GM12878 (cell line): ENCODE measurements at regions not wholly inside any gene's neighbourhood (a gene's known extent, or its start where the extent isn't known, plus 50 kb on each side); places are given as distances from the start of the nearest gene placed in this dataset.

Experiments used
- ATAC-seq: fragments of 200-7000 bp; cut with Tn5 transposase; 3 replicates; pipeline ENCODE4 v1.9.1; 2020; ENCODE audit warnings: mild to moderate bottlenecking, moderate library complexity
- BruUV-seq: library from RNA; stranded (reverse); fragments of 400-500 nt; replicated peaks from 2 replicates; lab custom pipeline; 2021; lab: Mats Ljungman, UMichigan
- CTCF ChIA-PET: fragments of 300-600 bp; sonication (Branson Sonifier 250); formaldehyde crosslinking; extraction: SDS; loops from one replicate; lab custom pipeline; 2021; ENCODE audit warnings: inconsistent platforms; lab: Yijun Ruan, JAX
- POLR2A ChIA-PET: fragments of 350-600 bp; formaldehyde crosslinking; extraction: SDS; loops from one replicate; lab custom pipeline; 2021; ENCODE audit warnings: inconsistent platforms; lab: Charles Lee
- RAD21 ChIA-PET: fragments of 300-600 bp; sonication (Branson Sonifier 250); formaldehyde crosslinking; loops from one replicate; lab custom pipeline; 2023; ENCODE audit warnings: antibody characterized with exemption; ENCODE audit not compliant: unreplicated experiment; lab: Charles Lee
- SMC1A ChIA-PET: fragments of 300-600 bp; sonication (Branson Sonifier 250); formaldehyde crosslinking; loops from one replicate; lab custom pipeline; 2023; ENCODE audit not compliant: unreplicated experiment, uncharacterized antibody; lab: Charles Lee
- DNase-seq: peaks from one replicate; pipeline ENCODE4 v3.0.0-alpha.2; 2011; ENCODE audit warnings: low read depth, low spot score
- FAIRE-seq: peaks from 3 replicates; lab custom pipeline; 2011; peaks lifted over from hg19 to GRCh38; lab: Jason Lieb, UNC
- H2AFZ ChIP-seq: 2 replicates; pipeline ENCODE4 v1.6.0; 2011; ENCODE audit warnings: low read depth, low read length, control low read depth; ENCODE audit not compliant: control insufficient read depth
- H3K27ac ChIP-seq: 2 replicates; pipeline ENCODE4 v1.5.1; 2011; ENCODE audit warnings: control low read depth; ENCODE audit not compliant: control insufficient read depth, insufficient read depth
- H3K27me3 ChIP-seq, 2 experiments: replicated peaks in 1 of 2; 2 replicates each; pipeline versions ENCODE4 v1.6.0 to v1.6.1; 2011; ENCODE audit warnings: low read length in 1 of 2; ENCODE audit not compliant: control insufficient read depth in 2 of 2, insufficient read depth in 2 of 2
- H3K36me3 ChIP-seq, 2 experiments: 2 replicates each; pipeline ENCODE4 v1.5.1; 2011; ENCODE audit warnings: low read length in 1 of 2; ENCODE audit not compliant: control insufficient read depth in 2 of 2, insufficient read depth in 2 of 2
- H3K4me1 ChIP-seq: 2 replicates; pipeline ENCODE4 v1.6.1; 2011; ENCODE audit warnings: mild to moderate bottlenecking, low read length, moderate library complexity, mixed read lengths; ENCODE audit not compliant: control insufficient read depth, insufficient read depth
- H3K4me2 ChIP-seq: 2 replicates; pipeline ENCODE4 v1.6.0; 2011; ENCODE audit warnings: control low read depth; ENCODE audit not compliant: control insufficient read depth, insufficient read depth
- H3K4me3 ChIP-seq: fragments of 200-600 bp; sonication (generic); 2 replicates; pipeline ENCODE4 v1.5.1; 2016
- H3K79me2 ChIP-seq: 2 replicates; pipeline ENCODE4 v1.6.0; 2011; ENCODE audit warnings: low read length; ENCODE audit not compliant: control insufficient read depth, insufficient read depth
- H3K9ac ChIP-seq: 2 replicates; pipeline ENCODE4 v1.8.0; 2011; ENCODE audit warnings: low read length, control low read depth, mixed read lengths; ENCODE audit not compliant: control insufficient read depth, insufficient read depth
- H3K9me3 ChIP-seq: replicated peaks from 3 replicates; pipeline ENCODE4 v1.5.1; 2011; ENCODE audit warnings: mild to moderate bottlenecking, low read length; ENCODE audit not compliant: control insufficient read depth, insufficient read depth
- H4K20me1 ChIP-seq: 2 replicates; pipeline ENCODE4 v1.6.0; 2011; ENCODE audit not compliant: control insufficient read depth, insufficient read depth
- ATF7 ChIP-seq: fragments of 450-650 bp; IDR thresholded peaks from 2 replicates; pipeline ENCODE4 v1.6.1; 2016; ENCODE audit warnings: low read depth, mild to moderate bottlenecking
- FOS ChIP-seq: IDR thresholded peaks from 3 replicates; pipeline ENCODE4 v1.6.1; 2011; ENCODE audit warnings: borderline replicate concordance; ENCODE audit not compliant: insufficient read length; ENCODE audit errors: extremely low read depth
- HCFC1 ChIP-seq: fragments of 150-350 bp; IDR thresholded peaks from 2 replicates; pipeline ENCODE4 v1.6.1; 2014; ENCODE audit warnings: low read length
- JUND ChIP-seq: IDR thresholded peaks from 2 replicates; pipeline ENCODE4 v1.6.1; 2012; ENCODE audit warnings: low read depth, mild to moderate bottlenecking, low read length, improper control_type of control experiment, moderate library complexity
- NFYA ChIP-seq: IDR thresholded peaks from 2 replicates; pipeline ENCODE4 v1.6.1; 2011; ENCODE audit warnings: low read depth, mild to moderate bottlenecking, low read length, improper control_type of control experiment, borderline replicate concordance
- PAX5 ChIP-seq: IDR thresholded peaks from 2 replicates; pipeline ENCODE4 v1.6.1; 2011; ENCODE audit warnings: low read depth, low read length, borderline replicate concordance
- POLR2AphosphoS5 ChIP-seq: IDR thresholded peaks from 2 replicates; pipeline ENCODE4 v1.6.1; 2011; ENCODE audit warnings: mild to moderate bottlenecking, low read length, inconsistent platforms
- RBBP5 ChIP-seq: fragments of 200-600 bp; sonication (generic); conservative IDR thresholded peaks from 2 replicates; pipeline ENCODE4 v1.6.1; 2016
- SIN3A ChIP-seq: IDR thresholded peaks from 2 replicates; pipeline ENCODE4 v1.6.1; 2012; ENCODE audit warnings: low read depth, low read length, improper control_type of control experiment
- SUPT20H ChIP-seq: IDR thresholded peaks from 2 replicates; pipeline ENCODE4 v1.6.1; 2011; ENCODE audit warnings: low read depth, mild to moderate bottlenecking, low read length, moderate library complexity, borderline replicate concordance; ENCODE audit not compliant: control insufficient read depth
- TARDBP ChIP-seq: IDR thresholded peaks from 2 replicates; pipeline ENCODE4 v1.6.1; 2016; ENCODE audit warnings: borderline replicate concordance
- ZNF24 ChIP-seq: fragments of 450-650 bp; IDR thresholded peaks from 2 replicates; pipeline ENCODE4 v1.6.1; 2017; ENCODE audit warnings: antibody characterized with exemption, mild to moderate bottlenecking
- ZNF622 ChIP-seq: fragments of 450-650 bp; IDR thresholded peaks from 2 replicates; pipeline ENCODE4 v1.6.1; 2017; ENCODE audit warnings: mild to moderate bottlenecking, inconsistent platforms
- WGBS: methylation state at CpG from one replicate; pipeline ENCODE4 v1.1.6; 2016; ENCODE audit warnings: low lambda C conversion rate; ENCODE audit not compliant: insufficient replicate concordance, insufficient coverage; ENCODE audit errors: missing lambda C conversion rate; 5-methylcytosine and 5-hydroxymethylcytosine counted together
- in situ Hi-C: fragments of 300-500 bp; cut with MboI; formaldehyde crosslinking; loops from 9 replicates; pipeline ENCODE4 v1.14.3; 2018; ENCODE audit warnings: mixed read lengths
- intact Hi-C: fragments of 100-400 bp; cut with micrococcal nuclease; formaldehyde crosslinking; loops from one replicate; pipeline ENCODE4 v1.14.2; 2022; ENCODE audit not compliant: unreplicated experiment
- TF ChIP-seq, protein P1 (sequence below): IDR thresholded peaks from 2 replicates; pipeline ENCODE4 v1.6.1; 2012; ENCODE audit warnings: low read depth, low read length, improper control_type of control experiment
- TF ChIP-seq, protein P2 (sequence below): IDR thresholded peaks from 2 replicates; pipeline ENCODE4 v1.6.1; 2011; ENCODE audit warnings: low read depth, mild to moderate bottlenecking, low read length, moderate library complexity, borderline replicate concordance; ENCODE audit errors: extremely low read depth
- TF ChIP-seq, protein P3 (sequence below): fragments of 150-350 bp; IDR thresholded peaks from 2 replicates; pipeline ENCODE4 v1.6.1; 2014; ENCODE audit warnings: mild to moderate bottlenecking, low read depth, low read length

DNA sequence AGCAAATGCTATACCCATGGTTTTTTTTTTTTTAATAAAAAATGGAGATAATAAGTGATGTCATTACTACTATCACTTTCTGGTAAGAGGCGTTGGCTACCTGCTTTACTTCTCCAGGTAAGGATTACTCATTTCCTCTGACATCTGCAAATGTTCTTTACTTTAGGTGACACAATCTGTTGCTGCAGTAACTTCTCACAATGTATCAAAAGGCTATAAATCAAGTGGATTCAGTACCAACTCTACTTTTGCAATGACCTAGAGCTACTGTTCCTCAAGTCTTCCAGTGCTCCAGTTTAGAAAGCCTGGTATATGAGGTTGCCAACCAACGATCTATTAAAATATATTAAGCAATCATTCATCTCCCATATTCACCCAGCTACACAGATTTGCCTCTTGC lies 129.1 kb downstream of the PLK2 start:
- intact Hi-C loops (no loop called here), in situ Hi-C loops (no loop called here)
- no peaks in the 10 kb centered on the region for H4K20me1 ChIP-seq
- TF ChIP-seq ATF7 (no peak), TARDBP (no peak), ZNF24 (no peak)
- TF ChIP-seq, protein P1, sequence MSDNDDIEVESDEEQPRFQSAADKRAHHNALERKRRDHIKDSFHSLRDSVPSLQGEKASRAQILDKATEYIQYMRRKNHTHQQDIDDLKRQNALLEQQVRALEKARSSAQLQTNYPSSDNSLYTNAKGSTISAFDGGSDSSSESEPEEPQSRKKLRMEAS, result no peak
- TF ChIP-seq, all 136 proteins: peak for 0
- H3K27ac ChIP-seq, result no peak overlapping the region
- POLR2A ChIA-PET, result no interaction called here
- SMC1A ChIA-PET, result no interaction called here
- H3K4me2 ChIP-seq, result no peak overlapping the region
- no peak overlapping the region for H3K9ac ChIP-seq
- DNase-seq (no peak), FAIRE-seq (no peak), ATAC-seq (no peak)
- CTCF ChIA-PET, result no interaction called here
- no peaks in the 10 kb centered on the region for H3K27me3 ChIP-seq
- no peak overlapping the region for H2AFZ ChIP-seq
- no peak overlapping the region for H3K4me3 ChIP-seq
- no TSS peak for BruUV-seq
- no peaks in the 10 kb centered on the region for H3K9me3 ChIP-seq
- 16% methylated on average over 2 of the region's 2 CpGs for WGBS
- no peaks in the 10 kb centered on the region for H3K4me1 ChIP-seq
- H3K36me3 ChIP-seq, result no peaks in the 10 kb centered on the region
- no peaks in the 10 kb centered on the region for H3K79me2 ChIP-seq
- RAD21 ChIA-PET, result no interaction called here

DNA sequence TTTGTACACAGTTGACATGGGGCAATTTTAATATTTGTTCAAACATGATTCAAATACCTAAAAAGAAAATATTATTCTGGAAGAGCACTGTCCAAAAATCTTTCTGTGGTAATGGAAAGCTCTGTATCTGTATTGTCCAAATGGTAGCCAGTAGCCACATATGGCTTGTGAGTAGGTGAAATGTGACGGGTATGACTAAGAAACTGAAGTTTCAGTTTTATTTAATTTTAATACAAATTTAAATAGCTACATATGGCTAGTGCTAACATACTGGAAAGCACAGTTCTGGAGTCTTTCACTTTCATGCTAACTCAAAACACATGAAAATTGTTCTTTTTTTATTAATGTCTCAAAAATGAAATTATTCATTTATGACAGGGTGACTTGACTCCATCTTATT lies 132.6 kb downstream of the PLK2 start:
- FAIRE-seq (no peak), ATAC-seq (peak; percentile 48; the same call in 2 of the 3 replicates), DNase-seq (no peak)
- no peaks in the 10 kb centered on the region for H3K27me3 ChIP-seq
- POLR2A ChIA-PET, result no interaction called here
- H3K27ac ChIP-seq, result no peak overlapping the region
- in situ Hi-C loops, result no loop called here
- intact Hi-C loops, result no loop called here
- RAD21 ChIA-PET, result no interaction called here
- CTCF ChIA-PET, result interaction anchor here (0.8 kb wide), 1 partner anchor 38 kb away, joined by 3 read pairs; no protein-coding TSS in a partner anchor
- WGBS, result 0% methylated on average over 1 of the region's 1 CpG
- no TSS peak for BruUV-seq
- no peaks in the 10 kb centered on the region for H3K36me3 ChIP-seq
- H3K4me1 ChIP-seq, result no peaks in the 10 kb centered on the region
- no peak overlapping the region for H2AFZ ChIP-seq
- no peak overlapping the region for H3K4me3 ChIP-seq
- no peaks in the 10 kb centered on the region for H4K20me1 ChIP-seq
- SMC1A ChIA-PET, result no interaction called here
- no peaks in the 10 kb centered on the region for H3K79me2 ChIP-seq
- H3K9me3 ChIP-seq, result no peaks in the 10 kb centered on the region
- no peak overlapping the region for H3K4me2 ChIP-seq
- no peak overlapping the region for H3K9ac ChIP-seq
- no peak for TF ChIP-seq PAX5
- TF ChIP-seq, protein P2, sequence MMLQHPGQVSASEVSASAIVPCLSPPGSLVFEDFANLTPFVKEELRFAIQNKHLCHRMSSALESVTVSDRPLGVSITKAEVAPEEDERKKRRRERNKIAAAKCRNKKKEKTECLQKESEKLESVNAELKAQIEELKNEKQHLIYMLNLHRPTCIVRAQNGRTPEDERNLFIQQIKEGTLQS, result no peak
- TF ChIP-seq RBBP5, result no peak
- no peak for TF ChIP-seq POLR2AphosphoS5
- no peak for TF ChIP-seq SIN3A
- TF ChIP-seq JUND, result no peak
- TF ChIP-seq NFYA, result no peak
- no peak for TF ChIP-seq SUPT20H
- TF ChIP-seq, protein P3, sequence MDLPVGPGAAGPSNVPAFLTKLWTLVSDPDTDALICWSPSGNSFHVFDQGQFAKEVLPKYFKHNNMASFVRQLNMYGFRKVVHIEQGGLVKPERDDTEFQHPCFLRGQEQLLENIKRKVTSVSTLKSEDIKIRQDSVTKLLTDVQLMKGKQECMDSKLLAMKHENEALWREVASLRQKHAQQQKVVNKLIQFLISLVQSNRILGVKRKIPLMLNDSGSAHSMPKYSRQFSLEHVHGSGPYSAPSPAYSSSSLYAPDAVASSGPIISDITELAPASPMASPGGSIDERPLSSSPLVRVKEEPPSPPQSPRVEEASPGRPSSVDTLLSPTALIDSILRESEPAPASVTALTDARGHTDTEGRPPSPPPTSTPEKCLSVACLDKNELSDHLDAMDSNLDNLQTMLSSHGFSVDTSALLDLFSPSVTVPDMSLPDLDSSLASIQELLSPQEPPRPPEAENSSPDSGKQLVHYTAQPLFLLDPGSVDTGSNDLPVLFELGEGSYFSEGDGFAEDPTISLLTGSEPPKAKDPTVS, result no peak
- TF ChIP-seq FOS, result no peak
- no peak for TF ChIP-seq HCFC1
- TF ChIP-seq, protein P1, result no peak
- TF ChIP-seq ZNF622, result no peak
